PC-9 (cell line): ENCODE measurements at regions not wholly inside any gene's neighbourhood (a gene's known extent, or its start where the extent isn't known, plus 50 kb on each side); places are given as distances from the start of the nearest gene placed in this dataset.

Source experiments
- EZH2 ChIP-seq: fragments of 200-600 bp; sonication (generic); IDR thresholded peaks from 2 replicates; pipeline ENCODE4 v1.8.0; 2017; ENCODE audit warnings: antibody characterized with exemption, low read depth
- TF ChIP-seq, protein P1 (sequence below): fragments of 200-600 bp; sonication (generic); conservative IDR thresholded peaks from 2 replicates; pipeline ENCODE4 v1.6.1; 2017; ENCODE audit warnings: mixed run types, antibody characterized with exemption, mild to moderate bottlenecking, moderate library complexity

DNA sequence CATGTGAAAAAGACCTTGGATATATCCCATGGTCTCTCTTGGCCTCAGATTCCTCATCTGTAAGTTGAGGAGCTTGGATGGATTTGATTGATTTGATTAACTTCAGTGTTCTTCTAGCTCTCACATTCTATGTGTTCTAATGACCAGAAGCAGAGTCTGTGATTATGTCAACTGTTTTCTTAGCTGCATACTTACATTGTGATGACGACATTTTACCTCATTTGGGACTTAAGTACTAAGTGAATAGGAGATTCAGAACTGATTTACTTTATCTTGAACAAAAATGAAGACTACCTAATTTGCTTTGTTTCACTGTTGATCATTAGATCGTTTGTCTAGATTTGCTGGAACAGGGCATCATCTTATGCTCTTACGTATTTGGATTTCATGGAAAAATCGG lies 427.7 kb downstream of the SH3GL2 start:
- TF ChIP-seq, protein P1, sequence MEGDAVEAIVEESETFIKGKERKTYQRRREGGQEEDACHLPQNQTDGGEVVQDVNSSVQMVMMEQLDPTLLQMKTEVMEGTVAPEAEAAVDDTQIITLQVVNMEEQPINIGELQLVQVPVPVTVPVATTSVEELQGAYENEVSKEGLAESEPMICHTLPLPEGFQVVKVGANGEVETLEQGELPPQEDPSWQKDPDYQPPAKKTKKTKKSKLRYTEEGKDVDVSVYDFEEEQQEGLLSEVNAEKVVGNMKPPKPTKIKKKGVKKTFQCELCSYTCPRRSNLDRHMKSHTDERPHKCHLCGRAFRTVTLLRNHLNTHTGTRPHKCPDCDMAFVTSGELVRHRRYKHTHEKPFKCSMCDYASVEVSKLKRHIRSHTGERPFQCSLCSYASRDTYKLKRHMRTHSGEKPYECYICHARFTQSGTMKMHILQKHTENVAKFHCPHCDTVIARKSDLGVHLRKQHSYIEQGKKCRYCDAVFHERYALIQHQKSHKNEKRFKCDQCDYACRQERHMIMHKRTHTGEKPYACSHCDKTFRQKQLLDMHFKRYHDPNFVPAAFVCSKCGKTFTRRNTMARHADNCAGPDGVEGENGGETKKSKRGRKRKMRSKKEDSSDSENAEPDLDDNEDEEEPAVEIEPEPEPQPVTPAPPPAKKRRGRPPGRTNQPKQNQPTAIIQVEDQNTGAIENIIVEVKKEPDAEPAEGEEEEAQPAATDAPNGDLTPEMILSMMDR: no peak
- no peak for TF ChIP-seq EZH2
